RWPE1 (cell line): ENCODE measurements at regions not wholly inside any gene's neighbourhood (a gene's known extent, or its start where the extent isn't known, plus 50 kb on each side); places are given as distances from the start of the nearest gene placed in this dataset.

Experiments
- CTCF ChIA-PET: fragments of 350-600 bp; sonication (Branson Sonifier 250); formaldehyde crosslinking; extraction: SDS; loops from one replicate; lab custom pipeline; 2021; lab: Yijun Ruan, JAX
- POLR2A ChIA-PET: fragments of 400-600 bp; formaldehyde crosslinking; extraction: SDS; loops from one replicate; lab custom pipeline; 2020; ENCODE audit warnings: antibody characterized with exemption; ENCODE audit not compliant: low non-redundant PET; lab: Yijun Ruan, JAX
- DNase-seq: peaks from one replicate; pipeline ENCODE4 v3.0.0; 2012; ENCODE audit warnings: low spot score
- H3K27ac ChIP-seq: fragments of 450-650 bp; 2 replicates; pipeline ENCODE4 v1.5.1; 2017
- TF ChIP-seq, protein P1 (sequence below): fragments of 450-650 bp; conservative IDR thresholded peaks from 2 replicates; pipeline ENCODE4 v1.5.1; 2017; ENCODE audit warnings: low read depth, mild to moderate bottlenecking

DNA sequence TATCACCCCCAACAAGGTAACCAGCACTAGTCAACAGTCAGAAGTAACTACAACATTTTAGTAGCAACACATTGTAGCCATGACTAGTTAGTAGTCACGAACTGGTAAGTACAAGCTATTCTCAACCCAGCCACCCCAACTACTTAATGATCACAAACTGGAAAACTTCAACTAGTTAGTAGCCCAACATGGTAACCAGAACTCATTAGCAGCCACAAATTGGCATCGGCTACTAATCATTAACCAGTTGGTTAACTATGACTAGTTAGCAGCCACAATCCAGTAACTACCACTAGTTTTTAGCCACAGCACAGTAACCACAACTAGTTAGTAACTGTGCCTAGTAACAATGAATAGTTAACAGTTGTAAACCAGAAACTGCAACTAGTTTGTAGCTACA, 385.1 kb upstream of the CXorf51B start:
- ChIA-PET POLR2A (no interaction called here), CTCF (no interaction called here)
- no peak overlapping the region for H3K27ac ChIP-seq
- TF ChIP-seq, protein P1, sequence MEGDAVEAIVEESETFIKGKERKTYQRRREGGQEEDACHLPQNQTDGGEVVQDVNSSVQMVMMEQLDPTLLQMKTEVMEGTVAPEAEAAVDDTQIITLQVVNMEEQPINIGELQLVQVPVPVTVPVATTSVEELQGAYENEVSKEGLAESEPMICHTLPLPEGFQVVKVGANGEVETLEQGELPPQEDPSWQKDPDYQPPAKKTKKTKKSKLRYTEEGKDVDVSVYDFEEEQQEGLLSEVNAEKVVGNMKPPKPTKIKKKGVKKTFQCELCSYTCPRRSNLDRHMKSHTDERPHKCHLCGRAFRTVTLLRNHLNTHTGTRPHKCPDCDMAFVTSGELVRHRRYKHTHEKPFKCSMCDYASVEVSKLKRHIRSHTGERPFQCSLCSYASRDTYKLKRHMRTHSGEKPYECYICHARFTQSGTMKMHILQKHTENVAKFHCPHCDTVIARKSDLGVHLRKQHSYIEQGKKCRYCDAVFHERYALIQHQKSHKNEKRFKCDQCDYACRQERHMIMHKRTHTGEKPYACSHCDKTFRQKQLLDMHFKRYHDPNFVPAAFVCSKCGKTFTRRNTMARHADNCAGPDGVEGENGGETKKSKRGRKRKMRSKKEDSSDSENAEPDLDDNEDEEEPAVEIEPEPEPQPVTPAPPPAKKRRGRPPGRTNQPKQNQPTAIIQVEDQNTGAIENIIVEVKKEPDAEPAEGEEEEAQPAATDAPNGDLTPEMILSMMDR, result no peak
- DNase-seq, result no peak

DNA sequence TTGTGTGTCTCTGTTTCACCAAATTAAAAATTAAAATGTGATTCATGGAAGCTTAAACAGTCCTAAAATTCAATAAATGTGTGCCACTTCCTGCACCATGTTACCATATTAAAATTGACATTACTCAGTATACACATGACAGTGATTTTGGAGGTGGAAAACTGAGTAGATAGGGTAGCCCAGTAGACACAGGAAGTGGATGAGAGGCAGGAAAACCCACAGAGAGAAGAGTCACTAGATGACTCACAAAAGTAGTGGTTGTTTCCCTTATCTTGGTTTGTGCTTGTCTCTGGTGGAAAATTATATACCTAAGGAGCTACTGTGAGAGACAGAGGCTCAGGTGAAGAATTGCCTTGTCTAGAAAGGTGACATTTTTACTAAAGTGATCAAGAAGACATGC, 375.8 kb upstream of the CXorf51B start:
- no peak for DNase-seq
- CTCF ChIA-PET, result no interaction called here
- TF ChIP-seq, protein P1, result no peak
- no peak overlapping the region for H3K27ac ChIP-seq
- POLR2A ChIA-PET, result no interaction called here

DNA sequence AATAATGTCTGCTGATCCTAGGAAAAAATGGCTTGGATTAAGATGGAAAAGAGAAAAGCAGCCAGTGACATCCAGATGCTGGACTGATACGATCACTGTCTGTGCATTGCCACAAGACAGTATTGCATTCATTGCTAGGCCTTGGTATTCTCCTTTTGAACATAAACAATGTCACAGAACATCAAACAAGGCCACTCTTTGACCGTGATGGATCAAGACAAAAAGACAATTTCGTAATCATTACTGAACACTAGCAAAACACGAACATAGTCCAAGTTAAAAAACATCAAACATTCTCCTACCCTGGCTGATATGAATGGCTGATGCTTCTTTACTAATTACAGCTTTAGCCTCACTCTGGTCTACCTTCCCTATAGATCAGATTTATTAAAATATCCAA, 374.1 kb upstream of the CXorf51B start:
- DNase-seq, result no peak
- CTCF ChIA-PET, result no interaction called here
- no peak overlapping the region for H3K27ac ChIP-seq
- POLR2A ChIA-PET, result no interaction called here
- TF ChIP-seq, protein P1, result no peak

DNA sequence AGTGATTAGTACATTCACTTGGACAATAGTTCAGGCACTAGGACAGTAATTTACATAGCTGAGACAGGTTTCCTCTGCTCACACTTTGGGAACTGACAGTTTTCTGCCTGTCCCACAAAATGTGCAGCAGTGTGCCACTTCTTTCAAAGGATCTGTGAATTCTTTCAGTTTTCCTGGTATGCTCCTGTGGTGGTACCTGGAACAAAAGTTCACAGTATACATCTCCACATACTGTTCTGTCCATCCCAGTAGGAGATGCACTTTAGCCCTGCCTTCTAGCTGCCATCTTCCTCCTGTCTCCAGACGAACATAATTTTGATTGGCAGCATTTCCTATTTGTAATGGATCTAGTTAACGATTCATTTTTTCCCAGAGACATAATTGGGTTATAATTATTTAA, 360.8 kb upstream of the CXorf51B start:
- no peak for DNase-seq
- no peak overlapping the region for H3K27ac ChIP-seq
- TF ChIP-seq, protein P1, result no peak
- ChIA-PET POLR2A (no interaction called here), CTCF (no interaction called here)

DNA sequence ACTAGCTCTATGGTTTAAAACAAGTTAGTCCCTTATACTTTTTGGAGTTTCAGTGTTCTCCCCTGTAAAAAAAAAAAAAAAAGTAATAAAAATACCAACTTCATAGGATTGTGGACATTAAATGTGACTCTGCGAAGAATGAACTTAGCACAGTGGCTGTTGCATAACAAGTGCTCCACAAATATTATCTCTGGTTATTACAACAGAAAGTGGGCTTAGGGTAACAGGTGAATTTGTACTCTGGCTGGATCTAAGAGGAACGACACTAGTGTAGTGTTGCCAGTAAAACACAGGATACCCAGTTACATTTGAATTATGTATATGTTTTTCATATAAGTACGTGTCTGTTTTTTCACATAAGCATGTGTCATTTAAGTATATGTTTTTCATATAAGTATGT, 360.3 kb upstream of the CXorf51B start:
- TF ChIP-seq, protein P1, result no peak
- ChIA-PET POLR2A (no interaction called here), CTCF (no interaction called here)

DNA sequence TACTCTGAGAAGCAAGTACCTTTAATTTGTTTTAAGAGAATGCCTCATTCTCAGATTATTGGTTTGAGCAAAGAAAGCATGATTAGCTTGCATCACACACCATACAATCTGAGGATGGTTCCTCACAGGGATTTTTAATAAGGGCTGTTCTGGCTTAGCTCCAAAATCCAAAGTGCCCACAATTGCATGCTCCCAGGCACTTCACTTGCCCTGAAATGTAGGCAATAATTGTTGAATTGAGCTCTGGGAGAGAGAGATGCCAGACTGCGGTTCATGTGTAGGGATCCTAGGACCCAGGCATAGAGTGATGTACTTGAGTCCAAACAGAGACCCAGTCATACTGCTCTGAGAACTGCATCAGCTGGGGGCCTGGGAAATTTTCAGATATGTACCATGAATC, 358.4 kb upstream of the CXorf51B start:
- TF ChIP-seq, protein P1, result no peak
- ChIA-PET CTCF (no interaction called here), POLR2A (no interaction called here)
- no peak overlapping the region for H3K27ac ChIP-seq
- DNase-seq, result no peak

More for the DNA sequence above, 360.3 kb upstream of the CXorf51B start:
- DNase-seq, result no peak
- no peak overlapping the region for H3K27ac ChIP-seq

DNA sequence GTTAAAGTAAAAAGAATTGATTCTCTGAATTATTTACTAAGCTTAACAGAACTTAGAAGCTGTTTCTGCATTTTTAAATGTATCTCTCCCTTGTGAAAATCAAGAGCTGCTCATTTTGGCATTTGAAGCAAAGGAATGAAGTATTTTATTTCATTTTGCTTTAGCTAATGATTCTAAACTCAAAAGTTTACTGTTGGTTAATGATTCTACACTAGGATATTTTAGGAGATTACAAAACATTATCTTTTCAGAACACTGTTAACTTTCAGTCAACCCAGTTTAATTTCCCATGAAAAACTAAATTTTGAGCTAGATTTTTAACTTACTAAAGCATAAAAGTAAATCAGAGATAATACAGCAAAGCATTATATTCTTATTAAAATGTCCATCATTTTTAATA, 355.2 kb upstream of the CXorf51B start:
- ChIA-PET CTCF (no interaction called here), POLR2A (no interaction called here)
- TF ChIP-seq, protein P1, result no peak
- H3K27ac ChIP-seq, result no peak overlapping the region
- DNase-seq, result no peak
